HG03135 (cell line): ENCODE measurements at regions not wholly inside any gene's neighbourhood (a gene's known extent, or its start where the extent isn't known, plus 50 kb on each side); places are given as distances from the start of the nearest gene placed in this dataset.

Experiments used
- ATAC-seq: cut with Tn5 transposase; IDR thresholded peaks from one replicate; pipeline ENCODE4 v1.9.1; 2021; ENCODE audit warnings: mild to moderate bottlenecking, moderate library complexity; ENCODE audit not compliant: unreplicated experiment

DNA sequence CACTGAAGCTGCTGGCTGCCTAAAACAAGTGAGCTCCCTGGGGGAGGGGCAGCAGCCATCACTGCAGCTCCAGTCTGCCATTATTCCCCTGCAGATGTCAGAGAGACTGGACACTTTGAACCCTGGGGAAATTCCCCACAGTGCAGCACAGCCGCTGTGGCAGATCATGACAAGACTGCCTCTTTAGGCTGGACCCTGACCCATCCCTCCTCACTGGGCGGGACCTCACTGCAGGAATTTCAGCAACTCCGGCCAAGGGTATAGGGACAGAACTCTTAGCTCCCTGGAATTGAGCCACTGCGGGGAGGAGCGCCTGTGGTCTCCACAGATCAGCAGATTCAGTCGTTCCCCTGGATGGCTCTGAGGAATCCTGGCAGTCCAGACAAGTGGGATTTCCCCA, 964.6 kb downstream of the BRINP3 start:
- ATAC-seq, result no peak

DNA sequence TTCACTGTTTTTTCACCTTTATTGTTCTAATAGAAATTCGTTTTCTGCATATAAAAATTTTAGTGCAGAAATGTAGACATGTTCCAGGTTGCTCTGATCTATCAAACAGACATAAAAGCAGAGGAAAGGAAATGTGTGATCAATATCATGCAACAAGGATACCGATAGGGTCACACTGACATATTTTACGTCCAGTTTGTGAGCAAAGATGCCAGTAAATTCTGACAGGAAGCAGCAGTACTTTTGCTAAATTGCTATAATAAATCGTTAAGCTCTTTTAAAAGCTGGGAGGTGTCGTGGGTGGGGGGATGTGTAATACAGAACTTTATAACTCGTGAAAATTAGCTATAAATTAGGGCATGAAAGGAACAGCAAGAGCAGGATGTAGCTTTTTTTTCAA, 955.2 kb downstream of the BRINP3 start:
- no peak for ATAC-seq

DNA sequence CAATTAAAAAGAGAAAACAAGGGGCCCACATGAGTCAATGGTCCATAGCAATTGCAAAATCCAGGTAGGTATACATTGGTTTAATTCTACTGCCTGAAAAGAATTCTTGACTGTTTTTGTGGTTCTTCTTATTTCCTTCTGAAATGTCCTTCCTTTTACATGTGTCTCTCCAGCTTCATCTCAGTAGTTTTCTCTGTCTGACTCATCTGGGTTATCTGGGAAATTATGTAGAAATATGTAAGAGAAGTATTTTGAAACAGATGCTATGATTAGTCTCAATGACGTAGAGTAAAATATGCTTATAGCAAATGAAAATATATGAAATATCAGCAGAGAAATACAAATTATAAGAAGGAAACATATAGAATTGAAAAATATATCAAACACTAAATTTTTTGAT, 953.2 kb downstream of the BRINP3 start:
- no peak for ATAC-seq

GRCh38 chr1:189530162-189530561, 947.5 kb downstream of the BRINP3 start:
- ATAC-seq, result no peak

DNA sequence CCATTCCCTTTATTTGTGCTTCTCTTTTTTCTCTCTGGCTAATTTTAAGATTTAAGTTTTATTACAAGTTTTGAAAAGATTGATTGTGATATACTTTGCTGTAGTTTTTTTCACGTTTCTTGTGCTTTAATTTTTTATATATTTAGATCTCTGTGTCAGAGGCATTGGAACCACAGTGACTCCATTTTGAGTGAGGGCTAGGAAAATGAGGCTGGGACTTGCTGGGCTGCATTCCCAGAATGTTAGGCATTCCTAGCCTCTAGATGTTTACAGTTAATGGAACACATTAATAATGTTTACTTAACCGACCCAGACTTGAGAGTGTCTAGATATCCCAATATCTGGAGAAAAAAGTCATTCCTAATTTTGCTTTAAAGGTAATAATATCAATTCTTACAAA, 939.4 kb downstream of the BRINP3 start:
- no peak for ATAC-seq

DNA sequence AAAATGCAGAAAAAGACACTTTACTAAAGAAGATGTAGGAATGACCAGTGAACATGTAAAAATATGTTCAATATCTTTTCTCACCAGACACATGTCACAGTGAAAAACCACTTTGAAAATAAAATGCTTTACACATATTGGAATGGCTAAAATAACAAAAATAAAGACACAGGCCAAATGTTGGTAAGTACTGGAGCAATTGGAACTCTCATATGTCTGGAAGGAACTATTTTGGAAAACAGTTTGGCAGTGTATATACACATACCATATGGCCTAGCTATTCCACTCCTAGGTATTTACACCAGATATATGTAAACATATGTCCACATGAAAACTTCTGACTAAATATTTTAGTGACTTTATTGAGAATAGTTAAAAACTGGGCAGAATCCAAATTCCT, 927.2 kb downstream of the BRINP3 start:
- ATAC-seq, result no peak

DNA sequence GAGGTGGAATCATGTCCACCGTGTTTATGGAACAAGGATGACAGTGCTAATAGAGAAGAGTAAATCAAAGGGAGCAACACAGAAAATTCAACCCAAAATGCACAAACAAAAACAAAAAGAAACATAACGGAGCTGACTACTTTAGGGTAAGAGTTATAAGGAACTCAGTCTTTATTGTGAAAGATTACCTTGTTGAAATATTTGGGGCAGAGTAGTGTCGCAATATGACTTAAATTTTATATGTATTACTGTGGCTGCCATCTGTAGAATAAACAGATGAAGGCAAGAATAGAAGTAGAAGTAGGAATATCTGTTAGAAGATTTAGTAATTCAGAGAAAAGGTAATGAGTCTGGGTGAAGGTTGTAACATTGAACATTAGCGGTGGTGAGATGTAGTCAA, 913.9 kb downstream of the BRINP3 start:
- ATAC-seq, result no peak

DNA sequence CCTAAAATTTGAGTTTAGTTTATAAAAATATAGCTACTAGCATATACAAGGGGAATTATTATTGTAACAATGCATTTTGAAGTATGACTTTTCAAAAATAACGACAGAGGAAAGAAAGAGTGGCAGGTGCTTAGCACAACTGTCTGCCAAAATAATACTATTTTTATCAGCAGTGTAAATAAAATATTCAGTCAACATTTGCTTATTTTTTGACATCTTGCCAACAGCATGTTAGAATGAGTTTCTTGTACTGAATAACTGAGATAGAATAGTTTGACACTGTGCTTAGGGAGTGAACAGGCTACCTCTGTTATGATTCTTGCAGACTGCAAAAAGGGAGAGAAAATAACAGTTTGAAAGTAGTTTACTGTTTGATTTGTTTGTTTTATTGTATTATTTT, 909.8 kb downstream of the BRINP3 start:
- no peak for ATAC-seq

GRCh38 chr1:189596197-189596596, 881.5 kb downstream of the BRINP3 start:
- no peak for ATAC-seq

- no peak for ATAC-seq
Observed at GRCh38 chr1:189597083-189597482, 880.6 kb downstream of the BRINP3 start.

DNA sequence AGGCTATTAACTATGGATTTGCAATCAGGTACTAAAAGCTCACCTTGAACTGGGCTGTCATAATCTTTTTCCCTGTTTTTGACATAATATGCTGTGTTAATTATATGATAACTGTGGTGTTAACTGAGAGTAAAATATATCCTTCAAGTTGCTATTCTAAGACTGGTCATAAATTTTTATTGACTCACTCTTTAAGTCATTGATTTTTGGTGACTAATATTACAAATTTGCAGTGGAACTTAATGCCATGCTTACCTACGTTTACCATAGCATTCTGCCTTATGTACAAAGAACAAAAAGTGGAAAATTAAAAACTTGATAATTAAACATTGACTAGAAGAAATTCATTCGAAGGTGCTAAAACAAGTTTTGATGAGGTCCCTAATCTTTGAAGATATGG, 872.4 kb downstream of the BRINP3 start:
- no peak for ATAC-seq

- no peak for ATAC-seq
Observed at GRCh38 chr1:189606047-189606446, 871.6 kb downstream of the BRINP3 start.

DNA sequence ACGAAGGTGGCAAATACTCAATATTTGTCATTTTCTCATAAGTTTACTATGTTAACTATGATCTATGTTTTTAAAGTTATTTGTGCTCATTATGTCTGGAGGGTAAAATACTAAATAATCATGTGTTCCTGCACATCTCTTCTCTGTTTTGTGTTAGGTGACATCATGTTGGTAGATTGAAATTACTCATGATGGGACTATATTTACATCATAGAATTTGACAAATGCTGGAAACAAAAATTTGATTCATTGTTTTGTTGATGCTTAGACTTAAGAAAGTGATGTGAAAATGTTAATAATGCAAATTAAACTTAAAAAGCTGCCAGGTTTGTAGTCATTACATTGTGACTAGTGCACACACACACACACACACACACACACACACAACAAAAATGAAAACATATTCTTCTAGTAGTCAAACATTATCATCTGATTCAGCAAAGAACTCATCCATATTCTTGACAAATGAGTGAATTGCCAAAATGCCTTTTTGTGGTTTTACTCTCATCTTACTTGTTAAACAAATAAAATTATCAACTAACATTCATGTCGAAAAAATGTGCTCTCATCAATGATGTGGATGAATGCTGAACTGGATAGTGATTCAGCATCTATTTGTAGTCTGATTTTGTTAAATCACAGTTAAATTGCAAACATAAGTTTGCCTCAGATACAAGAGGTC, 870.7 kb downstream of the BRINP3 start:
- no peak for ATAC-seq

DNA sequence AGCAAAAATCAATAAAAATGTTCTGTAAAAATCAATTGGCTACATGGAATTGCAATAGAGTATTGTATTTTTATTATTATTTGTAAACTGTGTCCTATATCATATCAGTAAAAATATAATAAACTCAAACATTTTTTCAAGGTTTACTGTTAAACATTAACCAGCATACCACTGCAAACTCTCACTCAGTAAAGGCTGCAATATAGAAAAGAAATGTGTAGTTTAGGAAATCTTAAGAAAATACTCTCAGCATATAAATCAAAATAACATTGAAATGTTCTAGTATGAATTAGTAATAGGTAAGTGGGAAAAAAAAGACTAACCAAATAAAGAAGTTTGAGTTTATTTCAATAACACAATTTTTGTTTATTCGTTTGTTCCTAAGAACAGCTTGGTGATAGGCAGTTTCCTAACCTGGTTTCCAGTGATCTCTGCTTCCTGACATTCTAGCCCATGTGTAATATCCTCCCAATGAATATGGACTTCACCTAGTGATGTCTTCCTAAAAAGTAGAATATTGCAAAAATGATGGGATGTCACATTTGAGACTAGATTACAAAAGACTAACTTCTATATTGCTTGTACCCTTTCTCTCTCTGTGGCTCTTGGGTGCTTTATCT, 870.1 kb downstream of the BRINP3 start:
- no peak for ATAC-seq

DNA sequence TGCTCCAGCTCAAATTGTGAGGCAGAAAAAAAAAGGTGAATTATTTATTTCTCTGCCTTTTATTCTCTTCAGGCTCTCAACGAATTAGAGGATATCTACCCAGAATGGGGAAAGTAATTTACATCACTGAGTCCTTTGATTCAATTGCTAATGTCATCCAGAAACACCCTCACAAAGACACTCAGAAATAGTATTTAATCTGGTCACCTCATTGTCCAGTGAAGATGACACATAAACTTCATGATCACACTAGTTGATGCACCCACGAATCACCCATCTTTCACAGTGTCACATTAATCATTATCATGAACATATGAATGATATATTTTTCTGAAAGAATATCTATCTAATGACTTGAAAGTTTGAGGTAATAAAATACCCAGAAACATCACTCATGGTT, 868.5 kb downstream of the BRINP3 start:
- no peak for ATAC-seq

DNA sequence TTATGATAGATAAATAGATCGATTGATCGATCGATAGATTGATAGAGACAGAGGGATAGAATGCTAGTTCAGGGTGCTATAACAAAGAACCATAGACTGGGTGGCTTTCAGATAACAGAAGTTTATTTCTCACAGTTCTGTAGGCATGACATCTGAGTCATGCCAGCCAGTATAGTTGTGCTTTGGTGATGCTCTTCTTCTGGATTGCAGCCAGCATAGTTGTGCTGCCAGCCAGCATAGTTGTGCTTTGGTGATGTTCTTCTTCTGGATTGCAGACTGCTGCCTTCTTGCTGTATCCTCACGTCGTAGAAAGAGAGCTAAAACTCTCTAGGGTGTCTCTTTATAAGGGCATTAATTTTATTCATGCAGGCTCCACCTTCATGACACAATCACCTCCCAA, 860.8 kb downstream of the BRINP3 start:
- no peak for ATAC-seq

GRCh38 chr1:189619682-189620332, 857.9 kb downstream of the BRINP3 start:
- no peak for ATAC-seq

- no peak for ATAC-seq
Observed at GRCh38 chr1:189620471-189620870, 857.2 kb downstream of the BRINP3 start.

DNA sequence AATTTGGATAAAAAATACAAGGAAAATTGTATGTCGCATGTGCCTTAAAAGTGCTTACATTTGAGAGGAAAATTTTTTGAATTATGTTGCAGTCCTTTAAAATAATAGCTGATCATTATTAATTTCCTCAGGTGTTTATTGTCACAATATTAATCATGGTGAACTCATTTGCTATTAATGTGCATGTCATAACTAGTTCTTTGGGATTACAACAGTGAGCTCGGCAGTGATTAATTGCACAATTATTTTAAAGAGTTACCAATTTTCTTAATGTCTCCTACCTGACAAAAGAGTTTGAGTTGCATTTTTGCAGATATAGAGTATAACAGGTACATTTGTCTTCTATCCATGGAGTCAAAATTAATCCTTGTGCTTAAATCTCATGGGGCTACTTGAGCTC, 854.3 kb downstream of the BRINP3 start:
- no peak for ATAC-seq

DNA sequence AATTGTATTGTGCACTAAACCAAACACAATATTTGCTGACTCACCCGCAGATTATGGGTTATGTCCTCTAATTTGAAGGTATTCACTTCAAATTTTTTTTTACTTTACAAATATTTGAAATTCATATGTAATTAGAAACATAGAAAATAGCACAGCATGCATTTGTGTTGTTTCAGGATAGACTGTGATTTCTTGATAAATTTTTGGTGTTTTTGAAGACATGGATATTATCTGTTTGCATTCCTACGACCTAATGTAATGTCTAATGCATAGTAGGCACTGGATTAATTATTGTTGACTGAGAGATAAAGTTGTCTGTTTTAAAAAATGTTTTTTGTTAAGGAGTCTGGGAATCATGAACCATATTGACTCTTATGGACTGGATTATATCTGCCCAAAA, 850.2 kb downstream of the BRINP3 start:
- ATAC-seq, result no peak

DNA sequence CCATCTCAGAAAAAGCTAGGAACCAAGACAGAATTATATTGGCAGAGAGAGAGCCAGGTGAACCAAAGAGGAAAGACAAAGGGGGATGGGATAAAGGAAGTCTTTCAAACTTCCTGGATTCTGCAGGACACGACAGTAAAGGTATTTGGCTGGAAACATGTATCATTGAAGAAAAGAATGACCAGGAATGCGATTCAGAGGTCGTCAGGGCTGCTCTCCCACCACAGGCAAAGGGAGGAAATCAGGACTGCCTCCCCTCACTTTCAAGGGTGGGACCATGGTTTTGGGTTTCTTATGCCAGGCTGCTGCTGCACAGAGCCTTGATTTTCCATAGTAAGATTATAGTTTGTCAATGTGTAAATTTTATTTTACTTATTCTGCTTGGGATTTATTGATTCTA, 848.8 kb downstream of the BRINP3 start:
- no peak for ATAC-seq

- no peak for ATAC-seq
Observed at GRCh38 chr1:189633658-189634057, 844.0 kb downstream of the BRINP3 start.
